HG03135 (cell line): ENCODE measurements at regions not wholly inside any gene's neighbourhood (a gene's known extent, or its start where the extent isn't known, plus 50 kb on each side); places are given as distances from the start of the nearest gene placed in this dataset.

ENCODE experiments used
- ATAC-seq: cut with Tn5 transposase; IDR thresholded peaks from one replicate; pipeline ENCODE4 v1.9.1; 2021; ENCODE audit warnings: mild to moderate bottlenecking, moderate library complexity; ENCODE audit not compliant: unreplicated experiment

GRCh38 chr11:134514354-134514951 lies 102.4 kb upstream of the B3GAT1 start:
- ATAC-seq = no peak

GRCh38 chr11:134513585-134514120 lies 101.6 kb upstream of the B3GAT1 start:
- ATAC-seq = no peak

- no peak for ATAC-seq
These were observed 100.8 kb upstream of the B3GAT1 start for GRCh38 chr11:134512571-134513538.

GRCh38 chr11:134512061-134512460 lies 100.0 kb upstream of the B3GAT1 start:
- ATAC-seq = no peak

- ATAC-seq = no peak
These were observed 99.2 kb upstream of the B3GAT1 start for GRCh38 chr11:134511255-134511654.

GRCh38 chr11:134510233-134511040 lies 98.4 kb upstream of the B3GAT1 start:
- no peak for ATAC-seq

GRCh38 chr11:134509381-134510232 lies 97.6 kb upstream of the B3GAT1 start:
- no peak for ATAC-seq

GRCh38 chr11:134508219-134508990 lies 96.4 kb upstream of the B3GAT1 start:
- no peak for ATAC-seq

GRCh38 chr11:134506046-134506445 lies 94.0 kb upstream of the B3GAT1 start:
- ATAC-seq = no peak

GRCh38 chr11:134505125-134505524 lies 93.1 kb upstream of the B3GAT1 start:
- ATAC-seq = no peak

GRCh38 chr11:134504146-134504905 lies 92.3 kb upstream of the B3GAT1 start:
- no peak for ATAC-seq

- no peak for ATAC-seq
These were observed 91.6 kb upstream of the B3GAT1 start for GRCh38 chr11:134503596-134503995.

GRCh38 chr11:134503100-134503499 lies 91.1 kb upstream of the B3GAT1 start:
- ATAC-seq = no peak

GRCh38 chr11:134502153-134502550 lies 90.1 kb upstream of the B3GAT1 start:
- no peak for ATAC-seq

- ATAC-seq = no peak
These were observed 89.5 kb upstream of the B3GAT1 start for GRCh38 chr11:134501406-134502152.

GRCh38 chr11:134500621-134501020 lies 88.6 kb upstream of the B3GAT1 start:
- ATAC-seq = no peak

GRCh38 chr11:134499990-134500389 lies 87.9 kb upstream of the B3GAT1 start:
- no peak for ATAC-seq
